ENCODE measurements at regions not wholly inside any gene's neighbourhood (a gene's known extent, or its start where the extent isn't known, plus 50 kb on each side); places are given as distances from the start of the nearest gene placed in this dataset.

DNA sequence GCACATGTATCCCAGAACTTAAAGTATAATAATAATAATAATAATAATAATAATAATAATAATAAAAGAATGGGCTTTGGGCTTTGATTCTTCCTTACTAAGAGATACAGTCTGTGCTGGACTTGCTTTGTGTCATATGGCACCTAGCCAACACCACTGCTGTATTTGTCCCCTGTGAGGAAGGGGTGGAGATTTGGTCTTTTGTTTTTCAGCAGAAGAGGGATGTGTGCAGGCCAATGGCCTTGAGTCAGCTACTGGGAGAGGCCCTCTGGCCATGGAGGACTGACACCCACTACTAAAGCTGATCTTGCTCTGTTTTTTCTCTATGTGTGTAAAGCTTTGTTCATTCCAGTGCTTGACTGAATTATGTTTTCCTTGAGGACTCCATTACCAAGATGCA, 573.0 kb upstream of the PCDH15 start:
- no peak for DNase-seq (ENCODE audit: low spot score)

DNA sequence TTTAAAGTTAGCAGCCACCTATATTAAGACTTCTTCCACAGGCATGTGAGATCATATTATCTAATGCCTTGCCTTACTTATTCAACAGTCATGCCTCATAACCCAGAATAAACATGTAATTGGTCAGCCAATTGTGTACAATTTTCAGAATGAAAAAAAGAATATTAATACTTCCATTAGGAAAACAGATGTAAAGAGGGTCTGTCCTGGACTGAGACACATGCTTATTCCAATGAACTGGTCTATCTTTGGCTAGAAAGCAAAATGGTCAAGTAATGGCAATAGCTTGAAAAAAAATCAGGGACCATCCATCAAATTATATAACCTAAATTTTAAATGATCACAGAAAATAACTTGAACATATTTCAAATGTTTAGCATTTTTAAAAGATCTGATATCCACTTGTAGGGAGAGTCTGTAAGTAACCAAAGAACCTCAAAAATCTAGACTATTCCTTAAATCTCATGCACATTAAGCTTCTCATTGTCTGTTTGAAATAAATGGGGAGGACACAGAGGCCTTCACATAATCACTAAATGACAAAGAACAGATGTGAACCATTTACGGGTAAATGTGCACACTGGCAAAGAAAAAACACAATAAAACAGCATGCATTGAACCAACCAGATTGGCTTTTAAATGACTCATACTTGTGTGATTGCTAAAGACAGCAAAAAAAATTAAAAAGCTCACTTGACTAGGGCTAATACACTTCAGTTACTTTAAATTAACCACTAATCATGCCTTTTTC, 568.8 kb upstream of the PCDH15 start:
- DNase-seq (ENCODE audit: low spot score), result no peak

GRCh38 chr10:55368467-55368866, 567.4 kb upstream of the PCDH15 start:
- no peak for DNase-seq (ENCODE audit: low spot score)

DNA sequence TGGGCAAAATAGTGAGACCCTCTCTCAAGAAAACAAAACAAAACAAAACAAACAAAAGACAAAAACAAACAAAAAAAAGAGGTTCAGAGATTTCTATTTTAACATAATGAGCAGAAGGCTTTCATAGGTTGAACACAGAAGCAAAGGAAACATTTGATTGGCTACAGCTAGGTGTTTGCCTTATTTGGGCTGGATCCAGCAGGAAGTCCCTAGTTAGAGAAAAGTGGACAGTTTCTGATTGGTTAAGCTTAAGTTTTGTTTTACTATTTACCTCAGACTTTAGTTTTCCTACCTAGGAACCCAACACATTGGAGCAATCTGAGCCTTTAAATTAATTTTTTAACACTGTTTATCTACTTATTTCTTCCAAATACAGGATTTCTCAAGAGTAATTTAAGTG, 566.5 kb upstream of the PCDH15 start:
- no peak for DNase-seq (ENCODE audit: low spot score)

DNA sequence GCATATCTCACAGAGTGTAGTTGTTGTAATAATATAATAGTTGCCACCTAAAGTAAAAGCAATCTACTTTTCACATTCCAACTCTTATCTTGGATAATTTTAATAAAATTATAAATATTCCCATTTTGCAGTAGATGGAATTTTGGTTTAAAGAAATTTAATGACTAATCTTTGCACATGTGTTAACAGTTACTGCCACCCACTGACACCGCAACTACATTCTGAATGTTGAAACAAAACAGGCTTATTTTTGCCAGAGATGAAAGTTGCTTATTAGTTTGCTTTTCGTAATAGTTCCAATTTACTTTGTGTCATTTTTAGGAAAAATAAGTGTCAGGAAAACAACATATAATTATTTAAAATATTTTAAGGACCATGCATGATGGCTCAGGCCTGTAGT, 557.5 kb upstream of the PCDH15 start:
- DNase-seq (ENCODE audit: low spot score), result no peak

- no peak for DNase-seq (ENCODE audit: low spot score)
Observed at GRCh38 chr10:55353414-55353813, 552.4 kb upstream of the PCDH15 start.

- DNase-seq (ENCODE audit: low spot score), result no peak
Observed at GRCh38 chr10:55351431-55351830, 550.4 kb upstream of the PCDH15 start.

DNA sequence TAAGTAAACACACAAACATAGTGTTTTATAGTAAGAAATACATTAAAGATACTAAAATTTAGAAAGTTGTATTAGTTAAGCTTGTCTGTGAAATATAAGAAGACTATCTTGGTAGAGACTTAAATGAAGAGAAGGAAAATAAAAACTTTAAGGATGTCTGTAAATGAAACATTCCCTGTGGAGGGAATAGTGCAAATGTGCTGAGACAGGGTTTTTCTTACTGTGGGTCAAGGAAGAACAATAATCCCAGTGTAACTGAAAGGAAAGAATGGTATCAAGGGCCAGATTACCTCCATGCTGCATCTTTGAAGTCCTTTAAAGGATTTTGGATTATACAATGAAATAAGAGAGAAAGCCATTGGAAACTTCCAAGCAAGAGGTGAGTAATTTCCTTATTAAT, 547.5 kb upstream of the PCDH15 start:
- DNase-seq (ENCODE audit: low spot score), result no peak

GRCh38 chr10:55330486-55330885, 529.5 kb upstream of the PCDH15 start:
- DNase-seq (ENCODE audit: low spot score), result no peak

- no peak for DNase-seq (ENCODE audit: low spot score)
Observed at GRCh38 chr10:55329796-55330195, 528.8 kb upstream of the PCDH15 start.

GRCh38 chr10:55320187-55320700, 519.2 kb upstream of the PCDH15 start:
- no peak for DNase-seq (ENCODE audit: low spot score)

- no peak for DNase-seq (ENCODE audit: low spot score)
Observed at GRCh38 chr10:55311848-55312635, 511.0 kb upstream of the PCDH15 start.

GRCh38 chr10:55310143-55310542, 509.1 kb upstream of the PCDH15 start:
- no peak for DNase-seq (ENCODE audit: low spot score)

GRCh38 chr10:55305285-55305684, 504.3 kb upstream of the PCDH15 start:
- DNase-seq (ENCODE audit: low spot score), result no peak

DNA sequence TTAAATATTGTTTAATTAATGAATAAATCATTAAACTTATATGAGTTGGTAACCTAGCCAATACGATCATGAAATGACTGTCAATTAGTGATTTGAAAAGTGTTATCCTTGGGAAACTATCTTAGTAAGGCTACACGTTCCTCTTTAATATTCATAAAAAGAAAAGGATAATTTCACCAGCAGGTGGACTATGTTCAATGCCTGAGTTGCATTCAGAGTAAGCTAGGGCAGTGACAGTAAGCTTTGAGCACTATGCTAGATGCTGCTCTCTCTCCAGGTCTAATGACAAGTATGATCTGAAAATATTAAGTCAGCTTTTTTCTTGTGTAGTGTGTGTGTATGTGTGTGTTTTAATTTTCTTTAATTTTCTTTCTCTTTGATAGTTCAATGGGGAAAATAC, 486.3 kb upstream of the PCDH15 start:
- no peak for DNase-seq (ENCODE audit: low spot score)

DNA sequence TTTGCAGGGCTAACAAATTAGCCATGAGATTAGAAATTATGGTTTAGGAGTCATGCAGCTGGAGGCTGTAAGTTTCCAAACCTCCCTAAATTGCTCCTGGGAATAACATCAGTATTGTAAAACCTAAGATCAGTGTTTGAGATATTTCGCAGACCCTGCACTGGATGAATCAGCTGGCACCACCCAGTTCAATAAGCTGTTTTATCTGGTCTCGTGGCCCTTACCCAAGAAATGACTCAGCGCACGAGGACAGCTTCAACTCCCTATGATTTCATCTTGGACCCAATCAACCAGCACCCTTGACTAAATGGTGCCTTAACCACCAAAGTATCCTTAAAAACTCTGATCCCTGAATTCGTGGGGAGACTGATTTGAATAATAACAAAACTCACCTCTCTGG, 482.0 kb upstream of the PCDH15 start:
- DNase-seq (ENCODE audit: low spot score), result no peak

GRCh38 chr10:55280696-55281095, 479.7 kb upstream of the PCDH15 start:
- no peak for DNase-seq (ENCODE audit: low spot score)

- DNase-seq (ENCODE audit: low spot score), result no peak
Observed at GRCh38 chr10:55277549-55277948, 476.5 kb upstream of the PCDH15 start.

DNA sequence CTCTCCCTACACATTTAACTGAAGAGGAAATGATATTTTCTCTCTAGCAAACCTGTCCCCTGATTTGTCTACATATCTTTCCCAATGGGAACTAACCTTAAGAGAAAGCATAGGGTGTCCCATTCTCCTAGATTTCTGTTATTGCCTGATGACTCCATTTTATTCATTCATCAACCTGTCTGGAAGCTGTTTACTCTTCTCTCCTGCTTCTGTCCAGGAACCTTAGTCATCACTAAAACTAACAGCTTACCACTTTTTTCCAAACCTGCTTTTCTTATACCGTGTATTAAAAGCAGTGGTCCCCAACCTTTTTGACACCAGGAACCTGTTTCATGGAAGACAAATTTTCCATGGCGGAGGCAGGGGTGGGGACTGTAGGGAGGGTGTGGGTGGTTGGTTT, 473.3 kb upstream of the PCDH15 start:
- DNase-seq (ENCODE audit: low spot score), result no peak

- DNase-seq (ENCODE audit: low spot score), result no peak
Observed at GRCh38 chr10:55273946-55274345, 472.9 kb upstream of the PCDH15 start.

DNA sequence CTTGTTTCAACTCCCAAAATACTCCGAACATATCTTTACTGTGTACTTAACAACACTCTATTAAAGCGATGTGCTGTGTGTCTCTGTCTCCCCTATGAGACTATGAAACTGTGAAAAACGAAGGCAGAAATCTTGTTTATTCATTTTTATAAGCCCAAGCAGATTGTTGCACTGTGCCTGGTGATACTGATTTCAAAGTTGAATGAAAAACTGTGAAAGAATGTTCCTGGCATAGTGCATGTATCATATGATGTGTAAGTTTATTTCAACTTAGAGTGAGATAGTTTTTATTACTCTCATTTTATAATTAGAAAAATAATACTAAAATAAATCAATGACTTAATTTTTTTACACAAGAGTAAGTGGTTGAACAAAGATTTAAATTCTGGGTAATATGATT, 471.9 kb upstream of the PCDH15 start:
- no peak for DNase-seq (ENCODE audit: low spot score)

- no peak for DNase-seq (ENCODE audit: low spot score)
Observed at GRCh38 chr10:55266797-55267196, 465.8 kb upstream of the PCDH15 start.

GRCh38 chr10:55263327-55263726, 462.3 kb upstream of the PCDH15 start:
- DNase-seq (ENCODE audit: low spot score), result no peak

Data from left forelimb (tissue), 1 donor.